H9 (cell line): ENCODE measurements at regions not wholly inside any gene's neighbourhood (a gene's known extent, or its start where the extent isn't known, plus 50 kb on each side); places are given as distances from the start of the nearest gene placed in this dataset.
"Not testable (repeated sequence)": the region's sequence is repeated elsewhere in the genome, so short reads cannot be mapped to it uniquely, and the experiment has no call there.

Experiments
- DNase-seq: peaks from one replicate; pipeline ENCODE4 v3.0.0-alpha.2; 2017
- H2AFZ ChIP-seq: one replicate; pipeline ENCODE4 v1.6.1; 2013; ENCODE audit warnings: mild to moderate bottlenecking, low read length, control low read depth, moderate library complexity
- H2AK5ac ChIP-seq: 2 replicates; pipeline ENCODE4 v1.6.1; 2013; ENCODE audit warnings: low read length, control low read depth, mixed read lengths; ENCODE audit not compliant: insufficient read length
- H2BK120ac ChIP-seq: one replicate; pipeline ENCODE4 v1.6.1; 2013; ENCODE audit warnings: low read depth, mild to moderate bottlenecking, low read length, control low read depth, inconsistent platforms; ENCODE audit not compliant: poor library complexity, severe bottlenecking
- H2BK12ac ChIP-seq: 2 replicates; pipeline ENCODE4 v1.6.1; 2013; ENCODE audit warnings: low read length, control low read depth, mixed read lengths, low read depth; ENCODE audit not compliant: insufficient read length
- H2BK15ac ChIP-seq: 2 replicates; pipeline ENCODE4 v1.6.1; 2013; ENCODE audit warnings: low read depth, low read length, control low read depth
- H2BK20ac ChIP-seq: one replicate; pipeline ENCODE4 v1.6.1; 2013; ENCODE audit warnings: low read depth, mild to moderate bottlenecking, low read length, control low read depth, inconsistent platforms; ENCODE audit not compliant: poor library complexity, severe bottlenecking
- H2BK5ac ChIP-seq: 2 replicates; pipeline ENCODE4 v1.6.1; 2013; ENCODE audit warnings: low read length, control low read depth, mixed read lengths; ENCODE audit not compliant: insufficient read length
- H3K14ac ChIP-seq: 2 replicates; pipeline ENCODE4 v1.6.1; 2013; ENCODE audit warnings: low read length, control low read depth; ENCODE audit not compliant: insufficient read depth
- H3K18ac ChIP-seq: 2 replicates; pipeline ENCODE4 v1.6.1; 2013; ENCODE audit warnings: low read depth, mild to moderate bottlenecking, mixed read lengths, low read length, control low read depth; ENCODE audit not compliant: insufficient read length
- H3K23ac ChIP-seq: 2 replicates; pipeline ENCODE4 v1.6.1; 2013; ENCODE audit warnings: low read length, control low read depth, mixed read lengths, low read depth; ENCODE audit not compliant: insufficient read length
- H3K23me2 ChIP-seq: 2 replicates; pipeline ENCODE4 v1.6.1; 2013; ENCODE audit warnings: low read depth, mild to moderate bottlenecking, mixed read lengths, low read length, control low read depth; ENCODE audit not compliant: insufficient read length, poor library complexity, severe bottlenecking
- H3K27ac ChIP-seq: 2 replicates; pipeline ENCODE4 v1.5.1; 2013; ENCODE audit warnings: low read length, control low read depth, mixed read lengths, low read depth; ENCODE audit not compliant: insufficient read length
- H3K27me3 ChIP-seq: 2 replicates; pipeline ENCODE4 v1.6.1; 2013; ENCODE audit warnings: low read length, control low read depth, inconsistent platforms; ENCODE audit not compliant: insufficient read depth
- H3K4ac ChIP-seq: 2 replicates; pipeline ENCODE4 v1.6.1; 2013; ENCODE audit warnings: low read depth, mild to moderate bottlenecking, control low read depth, inconsistent platforms, low read length, moderate library complexity
- H3K4me1 ChIP-seq: 2 replicates; pipeline ENCODE4 v1.6.1; 2013; ENCODE audit warnings: low read length, control low read depth, inconsistent platforms; ENCODE audit not compliant: insufficient read depth
- H3K4me2 ChIP-seq: 2 replicates; pipeline ENCODE4 v1.6.1; 2013; ENCODE audit warnings: low read length, control low read depth, mixed read lengths; ENCODE audit not compliant: insufficient read length, insufficient read depth
- H3K56ac ChIP-seq: 2 replicates; pipeline ENCODE4 v1.6.1; 2013; ENCODE audit warnings: low read depth, mild to moderate bottlenecking, mixed read lengths, low read length, control low read depth; ENCODE audit not compliant: insufficient read length
- H3K79me1 ChIP-seq: 2 replicates; pipeline ENCODE4 v1.6.1; 2013; ENCODE audit warnings: low read depth, mild to moderate bottlenecking, moderate library complexity, low read length, control low read depth, inconsistent platforms; ENCODE audit not compliant: insufficient read depth, poor library complexity, severe bottlenecking
- H3K79me2 ChIP-seq: 2 replicates; pipeline ENCODE4 v1.6.1; 2013; ENCODE audit warnings: low read length, control low read depth, inconsistent platforms; ENCODE audit not compliant: insufficient read depth
- H3K9ac ChIP-seq: 2 replicates; pipeline ENCODE4 v1.6.1; 2013; ENCODE audit warnings: low read length, control low read depth, mixed read lengths; ENCODE audit not compliant: insufficient read length; ENCODE audit errors: extremely low read depth
- H3K9me3 ChIP-seq: one replicate; pipeline ENCODE4 v1.6.1; 2013; ENCODE audit warnings: low read depth, low read length, inconsistent platforms; ENCODE audit not compliant: control insufficient read depth
- H3T11ph ChIP-seq: one replicate; pipeline ENCODE4 v1.6.1; 2013; ENCODE audit warnings: mild to moderate bottlenecking, low read length, control low read depth, inconsistent platforms
- H4K20me1 ChIP-seq: one replicate; pipeline ENCODE4 v1.6.1; 2013; ENCODE audit not compliant: control insufficient read depth, insufficient read length, insufficient read depth
- H4K5ac ChIP-seq: 2 replicates; pipeline ENCODE4 v1.6.1; 2013; ENCODE audit warnings: low read depth, mild to moderate bottlenecking, mixed read lengths, low read length, control low read depth; ENCODE audit not compliant: insufficient read length
- H4K8ac ChIP-seq: replicated peaks from 2 replicates; pipeline ENCODE4 v1.6.1; 2013; ENCODE audit warnings: low read length, control low read depth, mixed read lengths, low read depth; ENCODE audit not compliant: insufficient read length
- H4K91ac ChIP-seq: 2 replicates; pipeline ENCODE4 v1.6.1; 2013; ENCODE audit warnings: low read depth, mild to moderate bottlenecking, moderate library complexity, mixed read lengths, low read length, control low read depth; ENCODE audit not compliant: insufficient read length
- H3K27ac Mint-ChIP-seq, 3 experiments: 2 replicates in 2 of 3; 3 replicates in 1 of 3; pipeline ENCODE4 v1.8.0; 2020 to 2021; ENCODE audit warnings: mixed read lengths in 3 of 3, mild to moderate bottlenecking in 1 of 3, moderate library complexity in 1 of 3
- H3K27me3 Mint-ChIP-seq: 2 replicates; pipeline ENCODE4 v1.8.0; 2021; ENCODE audit warnings: low read depth, mild to moderate bottlenecking, moderate library complexity, mixed read lengths
- H3K36me3 Mint-ChIP-seq, 3 experiments: 2 replicates in 2 of 3; 3 replicates in 1 of 3; pipeline ENCODE4 v1.8.0; 2020 to 2021; ENCODE audit warnings: low read depth in 3 of 3, mixed read lengths in 3 of 3; ENCODE audit not compliant: insufficient read depth in 1 of 3
- H3K4me1 Mint-ChIP-seq, 2 experiments: 2 replicates each; pipeline ENCODE4 v1.8.0; 2020; ENCODE audit warnings: mixed read lengths in 2 of 2
- H3K4me3 Mint-ChIP-seq, 2 experiments: 2 replicates in 1 of 2; 3 replicates in 1 of 2; pipeline ENCODE4 v1.8.0; 2020 to 2021; ENCODE audit warnings: mild to moderate bottlenecking in 2 of 2, mixed read lengths in 2 of 2, moderate library complexity in 1 of 2
- H3K9me3 Mint-ChIP-seq, 2 experiments: 2 replicates in 1 of 2; 3 replicates in 1 of 2; pipeline ENCODE4 v1.8.0; 2020; ENCODE audit warnings: mild to moderate bottlenecking in 2 of 2, mixed read lengths in 2 of 2, moderate library complexity in 1 of 2
- WGBS: extraction: QIAGEN DNeasy Blood & Tissue Kit; methylation state at CpG from one replicate; pipeline ENCODE4 v1.1.7; 2013; ENCODE audit warnings: missing lambda C conversion rate, low lambda C conversion rate, mixed read lengths; ENCODE audit not compliant: insufficient read length; ENCODE audit errors: extremely low coverage; 5-methylcytosine and 5-hydroxymethylcytosine counted together
- TF ChIP-seq, protein P1 (sequence below): fragments of 200-600 bp; sonication (generic); conservative IDR thresholded peaks from 3 replicates; pipeline ENCODE4 v1.8.0; 2021; ENCODE audit warnings: antibody characterized with exemption, mild to moderate bottlenecking

DNA sequence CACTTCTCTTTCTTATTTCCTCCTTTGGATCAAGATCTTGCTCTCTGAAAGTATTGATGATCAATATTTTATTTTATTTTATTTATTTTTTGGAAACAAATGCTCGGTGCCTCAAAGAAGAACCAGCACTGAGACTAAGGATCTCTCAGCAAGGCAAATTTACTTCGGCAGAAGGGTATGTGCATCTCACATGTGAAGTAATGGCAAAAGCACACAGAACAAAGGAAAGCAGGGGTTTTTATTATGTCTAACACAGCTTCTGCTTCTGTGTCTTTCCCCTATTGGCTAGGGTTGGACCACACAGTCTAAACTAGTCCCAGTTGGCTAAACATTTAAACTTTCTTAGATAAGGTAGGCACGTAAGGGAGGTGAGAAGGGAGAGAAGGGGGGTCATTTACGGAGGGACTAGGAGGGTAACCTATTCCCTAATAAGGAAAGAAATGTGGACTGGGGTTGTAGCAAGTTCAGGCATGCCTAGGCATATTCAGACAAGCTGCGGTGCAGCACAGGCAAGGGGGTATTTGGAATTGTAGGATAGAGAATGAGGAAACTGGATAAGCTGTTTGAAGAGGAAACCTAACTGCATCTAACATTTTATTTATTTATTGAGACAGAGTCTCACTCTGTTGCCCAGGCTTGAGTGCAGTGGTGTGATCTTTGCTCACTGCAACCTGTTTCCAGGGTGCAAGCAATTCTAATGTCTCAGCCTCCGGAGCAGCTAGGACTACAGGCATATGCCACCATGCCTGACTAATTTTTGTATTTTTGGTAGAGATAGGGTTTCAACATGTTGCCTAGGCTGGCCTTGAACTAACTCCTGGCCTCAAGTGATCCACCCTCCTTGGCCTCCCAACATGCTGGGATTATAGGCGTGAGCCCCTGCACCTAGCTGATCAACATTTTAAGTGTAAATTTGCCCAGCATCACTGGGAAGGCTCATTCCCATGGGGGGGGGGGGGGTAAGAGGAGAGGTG, 90.0 kb upstream of the EIF5 start:
- Histone ChIP-seq H3K4ac (no peak overlapping the region), H3T11ph (no peak overlapping the region), H3K23ac (no peak overlapping the region), H4K91ac (no peak overlapping the region), H2BK120ac (peak overlapping the region; percentile 14), H3K23me2 (no peaks in the 10 kb centered on the region), H4K5ac (no peak overlapping the region), H2BK20ac (no peak overlapping the region), H3K79me1 (no peaks in the 10 kb centered on the region), H3K4me1 (no peaks in the 10 kb centered on the region; the same call in 1 of the 2 replicates), H4K8ac (no peak overlapping the region), H3K4me2 (no peak overlapping the region), H3K9ac (no peak overlapping the region), H3K9me3 (peaks cover 5% of the 10 kb centered on the region), H3K27me3 (no peaks in the 10 kb centered on the region), H2AK5ac (no peak overlapping the region), H4K20me1 (no peaks in the 10 kb centered on the region), H3K14ac (no peak overlapping the region), H3K79me2 (no peaks in the 10 kb centered on the region), H2BK15ac (no peak overlapping the region), H3K56ac (no peak overlapping the region), H3K18ac (no peak overlapping the region), H3K27ac (no peak overlapping the region), H2AFZ (no peak overlapping the region), H2BK5ac (no peak overlapping the region), H2BK12ac (no peak overlapping the region)
- peaks cover 4% of the 10 kb centered on the region; the same call in 1 of the 2 replicates for H3K27me3 Mint-ChIP-seq
- H3K27ac Mint-ChIP-seq, result peak overlapping the region; percentile 12 to 93 (median 25); a peak in 4 of 7 replicates
- peaks cover 6 to 23% (median 17%) of the 10 kb centered on the region in 3 experiments for H3K36me3 Mint-ChIP-seq
- WGBS, result no CpG with 5 or more reads among the region's 7 CpGs
- H3K4me1 Mint-ChIP-seq, result peaks cover 5 to 10% of the 10 kb centered on the region in 2 experiments
- H3K4me3 Mint-ChIP-seq, result no peak overlapping the region
- H3K9me3 Mint-ChIP-seq, result peaks cover 14 to 19% of the 10 kb centered on the region in 2 experiments
- DNase-seq, result peak; percentile 57
- TF ChIP-seq, protein P1, sequence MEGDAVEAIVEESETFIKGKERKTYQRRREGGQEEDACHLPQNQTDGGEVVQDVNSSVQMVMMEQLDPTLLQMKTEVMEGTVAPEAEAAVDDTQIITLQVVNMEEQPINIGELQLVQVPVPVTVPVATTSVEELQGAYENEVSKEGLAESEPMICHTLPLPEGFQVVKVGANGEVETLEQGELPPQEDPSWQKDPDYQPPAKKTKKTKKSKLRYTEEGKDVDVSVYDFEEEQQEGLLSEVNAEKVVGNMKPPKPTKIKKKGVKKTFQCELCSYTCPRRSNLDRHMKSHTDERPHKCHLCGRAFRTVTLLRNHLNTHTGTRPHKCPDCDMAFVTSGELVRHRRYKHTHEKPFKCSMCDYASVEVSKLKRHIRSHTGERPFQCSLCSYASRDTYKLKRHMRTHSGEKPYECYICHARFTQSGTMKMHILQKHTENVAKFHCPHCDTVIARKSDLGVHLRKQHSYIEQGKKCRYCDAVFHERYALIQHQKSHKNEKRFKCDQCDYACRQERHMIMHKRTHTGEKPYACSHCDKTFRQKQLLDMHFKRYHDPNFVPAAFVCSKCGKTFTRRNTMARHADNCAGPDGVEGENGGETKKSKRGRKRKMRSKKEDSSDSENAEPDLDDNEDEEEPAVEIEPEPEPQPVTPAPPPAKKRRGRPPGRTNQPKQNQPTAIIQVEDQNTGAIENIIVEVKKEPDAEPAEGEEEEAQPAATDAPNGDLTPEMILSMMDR, result no peak

DNA sequence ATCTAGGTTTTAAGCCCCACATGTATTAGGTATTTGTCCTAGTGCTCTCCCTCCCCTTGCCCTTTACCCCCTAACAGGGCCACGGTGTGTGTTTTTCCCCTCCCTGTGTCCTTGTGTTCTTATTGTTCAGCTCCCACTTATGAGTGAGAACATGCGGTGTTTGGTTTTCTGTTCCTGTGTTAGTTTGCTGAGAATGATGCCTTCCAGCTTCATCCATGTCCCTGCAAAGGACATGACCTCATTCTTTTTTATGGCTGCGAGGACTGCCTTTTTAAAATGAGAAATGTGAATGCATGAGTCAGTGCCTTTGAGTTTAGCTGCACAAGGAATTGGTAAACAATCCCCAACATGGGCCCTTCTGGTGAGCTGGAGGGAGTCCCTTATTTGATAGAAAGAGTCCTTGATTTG, 88.4 kb upstream of the EIF5 start:
- H3K27me3 ChIP-seq, H2BK5ac ChIP-seq, H2BK120ac ChIP-seq, H2BK12ac ChIP-seq, H3K56ac ChIP-seq, DNase-seq, H3K14ac ChIP-seq, H3K79me2 ChIP-seq, H2BK15ac ChIP-seq, H2BK20ac ChIP-seq, H2AFZ ChIP-seq, H3T11ph ChIP-seq, H3K18ac ChIP-seq, H3K27ac ChIP-seq, H3K4me2 ChIP-seq, H4K91ac ChIP-seq, H3K4me3 Mint-ChIP-seq, H3K4ac ChIP-seq, H3K27me3 Mint-ChIP-seq, H3K23me2 ChIP-seq, H3K9ac ChIP-seq, H4K8ac ChIP-seq, H3K23ac ChIP-seq, H4K5ac ChIP-seq, H3K9me3 ChIP-seq, H4K20me1 ChIP-seq, H2AK5ac ChIP-seq, H3K9me3 Mint-ChIP-seq, H3K4me1 ChIP-seq, H3K79me1 ChIP-seq: not testable (repeated sequence)
- Mint-ChIP-seq H3K36me3 (peaks cover 2 to 10% (median 7%) of the 10 kb centered on the region in 3 experiments; a peak in 6 of 7 replicates), H3K27ac (0 out of 7 replicates have a peak overlapping the region, but pooled peaks of 1 of the 3 experiments have one; percentile 15), H3K4me1 (peaks cover 5 to 13% of the 10 kb centered on the region in 2 experiments)
- no CpG with 5 or more reads among the region's 3 CpGs for WGBS
